ENCODE measurements at regions not wholly inside any gene's neighbourhood (a gene's known extent, or its start where the extent isn't known, plus 50 kb on each side); places are given as distances from the start of the nearest gene placed in this dataset.

GRCh38 chr13:84985860-84986259 is 813.4 kb downstream of the SLITRK6 start:
- H3F3A ChIP-seq (ENCODE audit: control insufficient read depth, insufficient read depth), result no peaks in the 10 kb centered on the region
- H3K27me3 ChIP-seq (ENCODE audit: control insufficient read depth, low read length), result no peaks in the 10 kb centered on the region
- H3K4me1 ChIP-seq (ENCODE audit: control insufficient read depth, low read length), result peaks cover 11% of the 10 kb centered on the region
- peaks cover 10% of the 10 kb centered on the region for H3K36me3 ChIP-seq (ENCODE audit: control insufficient read depth, low read length)
- TF ChIP-seq EZH2phosphoT487 (IDR thresholded peaks at IDR 0.05; ENCODE audit: borderline replicate concordance, low read length), result no peak
- peak; percentile 12 for TF ChIP-seq CTCF (IDR thresholded peaks at IDR 0.05; ENCODE audit: low read depth, low read length, poor library complexity, severe bottlenecking)
- H3K27ac ChIP-seq (ENCODE audit: low read depth, low read length), result no peak overlapping the region
- peaks cover 16% of the 10 kb centered on the region; the same call in 1 of the 2 replicates for H3K9me3 ChIP-seq (ENCODE audit: control insufficient read depth, insufficient read depth, low read length)
- H4K20me1 ChIP-seq (ENCODE audit: control insufficient read depth, insufficient read depth, low read depth, low read length), result no peaks in the 10 kb centered on the region
- H3K9me2 ChIP-seq (replicated peaks; ENCODE audit: control insufficient read depth, low read length), result no peaks in the 10 kb centered on the region
- no peak overlapping the region for H3K4me2 ChIP-seq (ENCODE audit: low read length)
- H3K79me2 ChIP-seq (ENCODE audit: control insufficient read depth, low read length), result no peaks in the 10 kb centered on the region
- no peak overlapping the region for H3K4me3 ChIP-seq (ENCODE audit: low read length)

GRCh38 chr13:84983321-84983720 is 815.9 kb downstream of the SLITRK6 start:
- peaks cover 7% of the 10 kb centered on the region; the same call in 1 of the 2 replicates for H3K9me3 ChIP-seq (ENCODE audit: control insufficient read depth, insufficient read depth, low read length)
- H3K36me3 ChIP-seq (ENCODE audit: control insufficient read depth, low read length), result peaks cover 20% of the 10 kb centered on the region
- peaks cover 37% of the 10 kb centered on the region for H3K4me1 ChIP-seq (ENCODE audit: control insufficient read depth, low read length)
- no peaks in the 10 kb centered on the region for H3K79me2 ChIP-seq (ENCODE audit: control insufficient read depth, low read length)
- TF ChIP-seq CTCF (IDR thresholded peaks at IDR 0.05; ENCODE audit: low read depth, low read length, poor library complexity, severe bottlenecking), result peak; percentile 7
- no peak for TF ChIP-seq EZH2phosphoT487 (IDR thresholded peaks at IDR 0.05; ENCODE audit: borderline replicate concordance, low read length)
- no peaks in the 10 kb centered on the region for H3K27me3 ChIP-seq (ENCODE audit: control insufficient read depth, low read length)
- H3K4me2 ChIP-seq (ENCODE audit: low read length), result no peak overlapping the region
- no peak overlapping the region for H3K27ac ChIP-seq (ENCODE audit: low read depth, low read length)
- H3K9me2 ChIP-seq (replicated peaks; ENCODE audit: control insufficient read depth, low read length), result no peaks in the 10 kb centered on the region
- no peaks in the 10 kb centered on the region for H4K20me1 ChIP-seq (ENCODE audit: control insufficient read depth, insufficient read depth, low read depth, low read length)
- no peaks in the 10 kb centered on the region for H3F3A ChIP-seq (ENCODE audit: control insufficient read depth, insufficient read depth)
- H3K4me3 ChIP-seq (ENCODE audit: low read length), result no peak overlapping the region

GRCh38 chr13:84980571-84980970 is 818.6 kb downstream of the SLITRK6 start:
- Histone ChIP-seq H3K4me1 (ENCODE audit: control insufficient read depth, low read length) (peaks cover 54% of the 10 kb centered on the region), H3K9me2 (replicated peaks; ENCODE audit: control insufficient read depth, low read length) (no peaks in the 10 kb centered on the region), H3K9me3 (ENCODE audit: control insufficient read depth, insufficient read depth, low read length) (peaks cover 7% of the 10 kb centered on the region; the same call in 1 of the 2 replicates), H3K27ac (ENCODE audit: low read depth, low read length) (peak overlapping the region; percentile 62), H3K79me2 (ENCODE audit: control insufficient read depth, low read length) (no peaks in the 10 kb centered on the region), H3K4me2 (ENCODE audit: low read length) (peak overlapping the region; percentile 40), H3K36me3 (ENCODE audit: control insufficient read depth, low read length) (peaks cover 20% of the 10 kb centered on the region), H3K27me3 (ENCODE audit: control insufficient read depth, low read length) (no peaks in the 10 kb centered on the region), H4K20me1 (ENCODE audit: control insufficient read depth, insufficient read depth, low read depth, low read length) (no peaks in the 10 kb centered on the region), H3K4me3 (ENCODE audit: low read length) (peak overlapping the region; percentile 30), H3F3A (ENCODE audit: control insufficient read depth, insufficient read depth) (no peaks in the 10 kb centered on the region)
- no peak for TF ChIP-seq EZH2phosphoT487 (IDR thresholded peaks at IDR 0.05; ENCODE audit: borderline replicate concordance, low read length)
- TF ChIP-seq CTCF (IDR thresholded peaks at IDR 0.05; ENCODE audit: low read depth, low read length, poor library complexity, severe bottlenecking), result no peak

Data from DOHH2 (cell line).